K562 (cell line): ENCODE measurements at regions not wholly inside any gene's neighbourhood (a gene's known extent, or its start where the extent isn't known, plus 50 kb on each side); places are given as distances from the start of the nearest gene placed in this dataset.

Experiments
- DIDO1 ChIP-seq: fragments of 450-650 bp; IDR thresholded peaks from 2 replicates; pipeline ENCODE4 v1.6.1; 2016; ENCODE audit warnings: low read depth, missing biosample characterization, missing genetic modification characterization
- GATA2 ChIP-seq: sonication (generic); formaldehyde crosslinking; IDR thresholded peaks from 2 replicates; pipeline ENCODE4 v1.4.0; 2020; ENCODE audit warnings: mild to moderate bottlenecking, missing genetic modification reagents
- GATAD2A ChIP-seq: fragments of 450-650 bp; IDR thresholded peaks from 2 replicates; pipeline ENCODE4 v1.6.1; 2017
- MGA ChIP-seq: fragments of 450-650 bp; IDR thresholded peaks from 2 replicates; pipeline ENCODE4 v1.6.1; 2016; ENCODE audit warnings: mild to moderate bottlenecking, moderate library complexity
- NKRF ChIP-seq: fragments of 450-650 bp; IDR thresholded peaks from 2 replicates; pipeline ENCODE4 v1.6.1; 2016; ENCODE audit warnings: borderline replicate concordance
- PRDM10 ChIP-seq: fragments of 450-650 bp; IDR thresholded peaks from 2 replicates; pipeline ENCODE4 v1.6.1; 2018; ENCODE audit not compliant: partially characterized antibody
- UBTF ChIP-seq, 2 experiments: IDR thresholded peaks; 2 replicates each; pipeline ENCODE4 v1.6.1; 2012; ENCODE audit warnings: improper control_type of control experiment in 2 of 2, low read depth in 2 of 2, low read length in 2 of 2, borderline replicate concordance in 1 of 2

GRCh38 chr2:64820901-64821300 is 167.2 kb upstream of the SERTAD2 start (continued):
- no peak for TF ChIP-seq MGA
- no peak for TF ChIP-seq GATA2 (CRISPR knock-in tag)
- TF ChIP-seq PRDM10, result no peak
- no peak for TF ChIP-seq UBTF (IDR thresholded peaks at IDR 0.05; ENCODE audit: borderline replicate concordance in 1 of 2, low read depth in 2 of 2, low read length in 2 of 2)
- no peak for TF ChIP-seq GATAD2A
- TF ChIP-seq NKRF, result no peak
- no peak for TF ChIP-seq DIDO1
